K562 (cell line): ENCODE measurements at regions not wholly inside any gene's neighbourhood (a gene's known extent, or its start where the extent isn't known, plus 50 kb on each side); places are given as distances from the start of the nearest gene placed in this dataset.

Source experiments
- CHCHD3 ChIP-seq: fragments of 250-450 bp; sonication (Bioruptor Pico); IDR thresholded peaks from 2 replicates; pipeline ENCODE4 v2.1.2; 2022; ENCODE audit warnings: mild to moderate bottlenecking
- FOXA1 ChIP-seq: fragments of 450-650 bp; IDR thresholded peaks from 2 replicates; pipeline ENCODE4 v1.6.1; 2016; ENCODE audit warnings: mild to moderate bottlenecking, borderline replicate concordance
- NFIC ChIP-seq: fragments of 450-650 bp; IDR thresholded peaks from 2 replicates; pipeline ENCODE4 v1.6.1; 2017; ENCODE audit warnings: mild to moderate bottlenecking, inconsistent platforms
- PCBP2 ChIP-seq: fragments of 200-400 bp; formaldehyde crosslinking; IDR thresholded peaks from 2 replicates; pipeline ENCODE4 v1.6.1; 2018; ENCODE audit warnings: low read length, low read depth, mild to moderate bottlenecking, moderate library complexity; ENCODE audit not compliant: poor library complexity, severe bottlenecking
- POLR2A ChIP-seq: fragments of 450-650 bp; conservative IDR thresholded peaks from 2 replicates; pipeline ENCODE4 v1.6.1; 2016
- TAF1 ChIP-seq: IDR thresholded peaks from 2 replicates; pipeline ENCODE4 v1.6.1; 2011; ENCODE audit warnings: mild to moderate bottlenecking, low read length, moderate library complexity; ENCODE audit not compliant: insufficient read depth, control insufficient read depth, severe bottlenecking; ENCODE audit errors: extremely low read depth
- TCF3 ChIP-seq: sonication (generic); formaldehyde crosslinking; IDR thresholded peaks from 2 replicates; pipeline ENCODE4 v1.4.0; 2020; ENCODE audit warnings: mild to moderate bottlenecking, missing genetic modification reagents
- ZNF76 ChIP-seq: fragments of 250-450 bp; sonication (Bioruptor Pico); IDR thresholded peaks from 2 replicates; pipeline ENCODE4 v1.4.0; 2020; ENCODE audit warnings: mild to moderate bottlenecking, moderate library complexity, borderline replicate concordance
- TF ChIP-seq, protein P1 (sequence below): fragments of 250-450 bp; sonication (Bioruptor Pico); IDR thresholded peaks from 2 replicates; pipeline ENCODE4 v1.5.0; 2020; ENCODE audit warnings: mild to moderate bottlenecking, borderline replicate concordance
- TF ChIP-seq, protein P2 (sequence below), 3 experiments: IDR thresholded peaks in 2 of 3; conservative IDR thresholded peaks in 1 of 3; 2 replicates each; pipeline ENCODE4 v1.5.1; 2011 to 2012; ENCODE audit warnings: low read length in 3 of 3, mild to moderate bottlenecking in 3 of 3, control low read depth in 2 of 3, improper control_type of control experiment in 1 of 3, inconsistent platforms in 1 of 3, low read depth in 1 of 3, mixed read lengths in 1 of 3, moderate library complexity in 1 of 3; ENCODE audit not compliant: insufficient read depth in 2 of 3
- TF ChIP-seq, protein P3 (sequence below), 2 experiments: fragments of 450-650 bp; formaldehyde crosslinking in 1 of 2; IDR thresholded peaks; 2 replicates each; pipeline versions ENCODE4 v1.4.0 to v1.6.1; 2014 to 2020; ENCODE audit warnings: mild to moderate bottlenecking in 2 of 2, borderline replicate concordance in 1 of 2, low read depth in 1 of 2

DNA sequence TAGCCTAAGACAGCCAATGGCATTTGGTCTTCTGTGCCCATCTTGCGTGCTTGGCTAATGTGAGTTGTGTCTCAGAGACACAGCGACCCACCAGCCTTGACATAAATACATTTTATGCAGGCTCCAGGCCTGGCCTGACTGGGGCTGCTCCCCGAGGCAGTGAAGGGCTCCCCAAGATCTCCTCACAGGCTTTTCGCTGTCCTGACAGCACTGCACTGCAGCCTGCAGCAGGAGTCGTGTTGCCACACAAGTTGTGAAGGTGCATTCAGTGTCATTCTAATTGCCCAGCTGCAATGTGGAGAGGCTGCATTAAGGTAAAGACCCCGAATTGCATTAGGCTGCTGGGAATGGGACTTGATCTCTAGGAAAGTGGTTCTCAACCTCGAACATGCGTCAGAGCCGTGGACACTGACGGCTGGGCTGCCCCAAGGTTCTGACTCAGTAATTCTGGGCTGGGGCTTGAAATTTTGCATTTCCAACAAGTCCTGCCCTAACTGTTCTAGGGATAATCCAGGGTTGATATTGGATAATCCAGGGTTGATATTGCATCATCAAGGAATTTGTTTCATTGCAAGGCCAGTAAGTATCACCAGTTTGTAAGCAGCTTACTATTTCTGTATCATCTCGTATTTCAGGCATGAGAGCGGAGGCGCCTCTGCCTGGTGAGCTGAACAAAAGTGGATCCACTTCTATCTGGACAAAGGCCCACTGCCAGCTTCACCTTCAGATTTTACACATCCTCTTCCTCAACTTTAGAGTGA lies 108.7 kb upstream of the INSIG1 start:
- TF ChIP-seq ZNF76 (CRISPR knock-in tag), result no peak
- TF ChIP-seq PCBP2, result no peak
- no peak for TF ChIP-seq NFIC
- TF ChIP-seq, protein P1, sequence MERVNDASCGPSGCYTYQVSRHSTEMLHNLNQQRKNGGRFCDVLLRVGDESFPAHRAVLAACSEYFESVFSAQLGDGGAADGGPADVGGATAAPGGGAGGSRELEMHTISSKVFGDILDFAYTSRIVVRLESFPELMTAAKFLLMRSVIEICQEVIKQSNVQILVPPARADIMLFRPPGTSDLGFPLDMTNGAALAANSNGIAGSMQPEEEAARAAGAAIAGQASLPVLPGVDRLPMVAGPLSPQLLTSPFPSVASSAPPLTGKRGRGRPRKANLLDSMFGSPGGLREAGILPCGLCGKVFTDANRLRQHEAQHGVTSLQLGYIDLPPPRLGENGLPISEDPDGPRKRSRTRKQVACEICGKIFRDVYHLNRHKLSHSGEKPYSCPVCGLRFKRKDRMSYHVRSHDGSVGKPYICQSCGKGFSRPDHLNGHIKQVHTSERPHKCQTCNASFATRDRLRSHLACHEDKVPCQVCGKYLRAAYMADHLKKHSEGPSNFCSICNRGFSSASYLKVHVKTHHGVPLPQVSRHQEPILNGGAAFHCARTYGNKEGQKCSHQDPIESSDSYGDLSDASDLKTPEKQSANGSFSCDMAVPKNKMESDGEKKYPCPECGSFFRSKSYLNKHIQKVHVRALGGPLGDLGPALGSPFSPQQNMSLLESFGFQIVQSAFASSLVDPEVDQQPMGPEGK (CRISPR knock-in tag), result no peak
- TF ChIP-seq POLR2A, result no peak
- TF ChIP-seq, protein P2, sequence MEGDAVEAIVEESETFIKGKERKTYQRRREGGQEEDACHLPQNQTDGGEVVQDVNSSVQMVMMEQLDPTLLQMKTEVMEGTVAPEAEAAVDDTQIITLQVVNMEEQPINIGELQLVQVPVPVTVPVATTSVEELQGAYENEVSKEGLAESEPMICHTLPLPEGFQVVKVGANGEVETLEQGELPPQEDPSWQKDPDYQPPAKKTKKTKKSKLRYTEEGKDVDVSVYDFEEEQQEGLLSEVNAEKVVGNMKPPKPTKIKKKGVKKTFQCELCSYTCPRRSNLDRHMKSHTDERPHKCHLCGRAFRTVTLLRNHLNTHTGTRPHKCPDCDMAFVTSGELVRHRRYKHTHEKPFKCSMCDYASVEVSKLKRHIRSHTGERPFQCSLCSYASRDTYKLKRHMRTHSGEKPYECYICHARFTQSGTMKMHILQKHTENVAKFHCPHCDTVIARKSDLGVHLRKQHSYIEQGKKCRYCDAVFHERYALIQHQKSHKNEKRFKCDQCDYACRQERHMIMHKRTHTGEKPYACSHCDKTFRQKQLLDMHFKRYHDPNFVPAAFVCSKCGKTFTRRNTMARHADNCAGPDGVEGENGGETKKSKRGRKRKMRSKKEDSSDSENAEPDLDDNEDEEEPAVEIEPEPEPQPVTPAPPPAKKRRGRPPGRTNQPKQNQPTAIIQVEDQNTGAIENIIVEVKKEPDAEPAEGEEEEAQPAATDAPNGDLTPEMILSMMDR (IDR thresholded peaks at IDR 0.05 in 2 of 3, conservative IDR thresholded peaks at IDR 0.05 in 1 of 3; ENCODE audit: insufficient read depth in 2 of 3, low read depth in 1 of 3, low read length in 3 of 3), result no peak
- no peak for TF ChIP-seq TCF3 (CRISPR knock-in tag)
- TF ChIP-seq TAF1, result no peak
- no peak for TF ChIP-seq FOXA1
- TF ChIP-seq CHCHD3 (CRISPR knock-in tag), result no peak
- TF ChIP-seq, protein P3, sequence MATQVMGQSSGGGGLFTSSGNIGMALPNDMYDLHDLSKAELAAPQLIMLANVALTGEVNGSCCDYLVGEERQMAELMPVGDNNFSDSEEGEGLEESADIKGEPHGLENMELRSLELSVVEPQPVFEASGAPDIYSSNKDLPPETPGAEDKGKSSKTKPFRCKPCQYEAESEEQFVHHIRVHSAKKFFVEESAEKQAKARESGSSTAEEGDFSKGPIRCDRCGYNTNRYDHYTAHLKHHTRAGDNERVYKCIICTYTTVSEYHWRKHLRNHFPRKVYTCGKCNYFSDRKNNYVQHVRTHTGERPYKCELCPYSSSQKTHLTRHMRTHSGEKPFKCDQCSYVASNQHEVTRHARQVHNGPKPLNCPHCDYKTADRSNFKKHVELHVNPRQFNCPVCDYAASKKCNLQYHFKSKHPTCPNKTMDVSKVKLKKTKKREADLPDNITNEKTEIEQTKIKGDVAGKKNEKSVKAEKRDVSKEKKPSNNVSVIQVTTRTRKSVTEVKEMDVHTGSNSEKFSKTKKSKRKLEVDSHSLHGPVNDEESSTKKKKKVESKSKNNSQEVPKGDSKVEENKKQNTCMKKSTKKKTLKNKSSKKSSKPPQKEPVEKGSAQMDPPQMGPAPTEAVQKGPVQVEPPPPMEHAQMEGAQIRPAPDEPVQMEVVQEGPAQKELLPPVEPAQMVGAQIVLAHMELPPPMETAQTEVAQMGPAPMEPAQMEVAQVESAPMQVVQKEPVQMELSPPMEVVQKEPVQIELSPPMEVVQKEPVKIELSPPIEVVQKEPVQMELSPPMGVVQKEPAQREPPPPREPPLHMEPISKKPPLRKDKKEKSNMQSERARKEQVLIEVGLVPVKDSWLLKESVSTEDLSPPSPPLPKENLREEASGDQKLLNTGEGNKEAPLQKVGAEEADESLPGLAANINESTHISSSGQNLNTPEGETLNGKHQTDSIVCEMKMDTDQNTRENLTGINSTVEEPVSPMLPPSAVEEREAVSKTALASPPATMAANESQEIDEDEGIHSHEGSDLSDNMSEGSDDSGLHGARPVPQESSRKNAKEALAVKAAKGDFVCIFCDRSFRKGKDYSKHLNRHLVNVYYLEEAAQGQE (IDR thresholded peaks at IDR 0.05; ENCODE audit: borderline replicate concordance), result no peak
- TF ChIP-seq, protein P3 (CRISPR knock-in tag; IDR thresholded peaks at IDR 0.05; ENCODE audit: low read depth), result no peak
